Loucy (cell line): ENCODE measurements at regions not wholly inside any gene's neighbourhood (a gene's known extent, or its start where the extent isn't known, plus 50 kb on each side); places are given as distances from the start of the nearest gene placed in this dataset.

Experiments used
- EZH2phosphoT487 ChIP-seq: fragments of 200-600 bp; IDR thresholded peaks from 2 replicates; pipeline ENCODE4 v1.6.1; 2018; ENCODE audit warnings: antibody characterized with exemption, mild to moderate bottlenecking, moderate library complexity, borderline replicate concordance
- TF ChIP-seq, protein P1 (sequence below): fragments of 200-600 bp; sonication (generic); conservative IDR thresholded peaks from 2 replicates; pipeline ENCODE4 v1.5.1; 2014; ENCODE audit warnings: mild to moderate bottlenecking, antibody characterized with exemption, low read length

DNA sequence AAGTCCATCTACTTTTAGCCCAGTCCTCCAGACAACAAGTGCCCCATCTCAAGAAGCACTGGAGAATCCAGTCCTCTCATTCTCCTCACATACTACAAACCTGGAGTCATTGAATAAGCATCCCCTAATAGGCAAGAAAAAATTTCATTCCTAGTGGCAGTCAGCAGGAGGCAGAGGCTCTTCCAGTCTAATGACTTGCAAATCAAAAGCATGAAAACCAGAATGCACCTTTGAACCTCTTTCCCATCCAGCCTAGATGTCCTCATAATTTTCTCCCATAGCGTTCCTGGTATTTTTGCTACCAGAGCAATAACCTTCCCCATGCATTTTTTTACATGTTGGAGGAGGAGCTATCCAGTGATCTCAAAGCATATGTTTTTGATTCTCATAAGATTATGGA is 252.6 kb downstream of the TTC32 start:
- TF ChIP-seq, protein P1, sequence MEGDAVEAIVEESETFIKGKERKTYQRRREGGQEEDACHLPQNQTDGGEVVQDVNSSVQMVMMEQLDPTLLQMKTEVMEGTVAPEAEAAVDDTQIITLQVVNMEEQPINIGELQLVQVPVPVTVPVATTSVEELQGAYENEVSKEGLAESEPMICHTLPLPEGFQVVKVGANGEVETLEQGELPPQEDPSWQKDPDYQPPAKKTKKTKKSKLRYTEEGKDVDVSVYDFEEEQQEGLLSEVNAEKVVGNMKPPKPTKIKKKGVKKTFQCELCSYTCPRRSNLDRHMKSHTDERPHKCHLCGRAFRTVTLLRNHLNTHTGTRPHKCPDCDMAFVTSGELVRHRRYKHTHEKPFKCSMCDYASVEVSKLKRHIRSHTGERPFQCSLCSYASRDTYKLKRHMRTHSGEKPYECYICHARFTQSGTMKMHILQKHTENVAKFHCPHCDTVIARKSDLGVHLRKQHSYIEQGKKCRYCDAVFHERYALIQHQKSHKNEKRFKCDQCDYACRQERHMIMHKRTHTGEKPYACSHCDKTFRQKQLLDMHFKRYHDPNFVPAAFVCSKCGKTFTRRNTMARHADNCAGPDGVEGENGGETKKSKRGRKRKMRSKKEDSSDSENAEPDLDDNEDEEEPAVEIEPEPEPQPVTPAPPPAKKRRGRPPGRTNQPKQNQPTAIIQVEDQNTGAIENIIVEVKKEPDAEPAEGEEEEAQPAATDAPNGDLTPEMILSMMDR, result no peak
- no peak for TF ChIP-seq EZH2phosphoT487
